ENCODE measurements at regions not wholly inside any gene's neighbourhood (a gene's known extent, or its start where the extent isn't known, plus 50 kb on each side); places are given as distances from the start of the nearest gene placed in this dataset.

DNA sequence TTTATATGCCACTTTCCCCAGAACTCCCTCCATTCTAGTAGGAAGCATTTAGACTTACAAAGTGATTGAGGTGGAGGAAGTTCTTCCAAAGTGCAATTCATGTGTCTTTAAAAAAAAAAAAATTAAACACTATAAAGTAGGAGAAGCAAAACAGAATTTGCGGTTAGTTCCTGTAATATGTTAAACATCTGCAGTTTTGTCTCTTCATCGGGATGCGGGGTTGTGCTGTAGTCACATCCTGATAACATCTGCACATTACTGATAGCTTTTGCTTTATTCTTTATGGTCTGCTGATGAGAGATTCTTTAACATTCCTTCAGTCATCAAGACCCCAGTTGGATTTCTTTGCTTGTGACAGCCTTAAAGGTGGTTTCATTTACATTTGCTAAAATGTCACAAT is 694.3 kb downstream of the NR2F1-AS1 start:
- Histone ChIP-seq H3K4me1 (no peaks in the 10 kb centered on the region), H3K9me3 (peaks cover 0 to 3% (median 0%) of the 10 kb centered on the region in 3 donors), H3K27ac (no peak overlapping the region), H3K27me3 (no peaks in the 10 kb centered on the region), H3K36me3 (no peaks in the 10 kb centered on the region), H3K4me3 (no peak overlapping the region)
- no peak for DNase-seq
- TF ChIP-seq, protein P1, sequence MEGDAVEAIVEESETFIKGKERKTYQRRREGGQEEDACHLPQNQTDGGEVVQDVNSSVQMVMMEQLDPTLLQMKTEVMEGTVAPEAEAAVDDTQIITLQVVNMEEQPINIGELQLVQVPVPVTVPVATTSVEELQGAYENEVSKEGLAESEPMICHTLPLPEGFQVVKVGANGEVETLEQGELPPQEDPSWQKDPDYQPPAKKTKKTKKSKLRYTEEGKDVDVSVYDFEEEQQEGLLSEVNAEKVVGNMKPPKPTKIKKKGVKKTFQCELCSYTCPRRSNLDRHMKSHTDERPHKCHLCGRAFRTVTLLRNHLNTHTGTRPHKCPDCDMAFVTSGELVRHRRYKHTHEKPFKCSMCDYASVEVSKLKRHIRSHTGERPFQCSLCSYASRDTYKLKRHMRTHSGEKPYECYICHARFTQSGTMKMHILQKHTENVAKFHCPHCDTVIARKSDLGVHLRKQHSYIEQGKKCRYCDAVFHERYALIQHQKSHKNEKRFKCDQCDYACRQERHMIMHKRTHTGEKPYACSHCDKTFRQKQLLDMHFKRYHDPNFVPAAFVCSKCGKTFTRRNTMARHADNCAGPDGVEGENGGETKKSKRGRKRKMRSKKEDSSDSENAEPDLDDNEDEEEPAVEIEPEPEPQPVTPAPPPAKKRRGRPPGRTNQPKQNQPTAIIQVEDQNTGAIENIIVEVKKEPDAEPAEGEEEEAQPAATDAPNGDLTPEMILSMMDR (IDR thresholded peaks at IDR 0.05) = no peak
- intact Hi-C loops (cut with DNase I; ENCODE audit: low total_unique reads) = no loop called here

DNA sequence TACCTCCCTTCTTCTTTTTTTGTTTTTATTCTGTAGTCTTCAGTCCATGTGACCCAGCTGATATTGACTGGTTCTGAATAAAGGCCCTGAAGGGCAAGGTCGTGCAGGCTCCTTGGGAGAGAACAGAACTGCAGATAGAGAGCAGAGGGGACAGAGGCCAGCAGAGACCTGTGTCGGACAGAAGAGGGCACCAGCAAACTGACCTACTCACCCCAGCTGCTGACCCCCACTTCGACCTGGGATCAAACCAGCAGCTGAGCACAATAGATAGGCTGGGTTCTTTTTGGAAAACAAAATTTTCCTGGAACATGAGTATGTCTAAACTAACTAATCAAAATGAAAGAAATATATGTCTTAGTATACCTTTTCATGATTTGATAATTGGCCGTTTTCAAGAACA is 695.1 kb downstream of the NR2F1-AS1 start:
- intact Hi-C loops (cut with DNase I; ENCODE audit: low total_unique reads) = no loop called here
- peaks cover 0 to 3% (median 0%) of the 10 kb centered on the region in 3 donors for H3K9me3 ChIP-seq

GRCh38 chr5:92884469-92884868 is 696.5 kb downstream of the NR2F1-AS1 start:
- Histone ChIP-seq H3K4me1 (no peaks in the 10 kb centered on the region), H3K36me3 (no peaks in the 10 kb centered on the region), H3K9me3 (no peaks in the 10 kb centered on the region), H3K27ac (no peak overlapping the region), H3K4me3 (no peak overlapping the region), H3K27me3 (no peaks in the 10 kb centered on the region)
- intact Hi-C loops (cut with DNase I; ENCODE audit: low total_unique reads) = no loop called here
- no peak for DNase-seq
- TF ChIP-seq, protein P1 (IDR thresholded peaks at IDR 0.05) = no peak

More for the DNA sequence above, 695.1 kb downstream of the NR2F1-AS1 start:
- H3K27ac ChIP-seq = no peak overlapping the region
- H3K4me3 ChIP-seq = no peak overlapping the region
- no peaks in the 10 kb centered on the region for H3K27me3 ChIP-seq
- no peaks in the 10 kb centered on the region for H3K36me3 ChIP-seq
- no peak for DNase-seq
- TF ChIP-seq, protein P1 (IDR thresholded peaks at IDR 0.05) = no peak
- H3K4me1 ChIP-seq = no peaks in the 10 kb centered on the region

- Histone ChIP-seq H3K4me3 (no peak overlapping the region), H3K27me3 (no peaks in the 10 kb centered on the region), H3K36me3 (no peaks in the 10 kb centered on the region), H3K4me1 (no peaks in the 10 kb centered on the region), H3K27ac (no peak overlapping the region), H3K9me3 (peaks cover 0 to 11% (median 3%) of the 10 kb centered on the region in 3 donors)
- TF ChIP-seq, protein P1 (IDR thresholded peaks at IDR 0.05) = no peak
- no peak for DNase-seq
- intact Hi-C loops (cut with DNase I; ENCODE audit: low total_unique reads) = no loop called here
These were observed 701.0 kb downstream of the NR2F1-AS1 start for GRCh38 chr5:92879806-92880543.

DNA sequence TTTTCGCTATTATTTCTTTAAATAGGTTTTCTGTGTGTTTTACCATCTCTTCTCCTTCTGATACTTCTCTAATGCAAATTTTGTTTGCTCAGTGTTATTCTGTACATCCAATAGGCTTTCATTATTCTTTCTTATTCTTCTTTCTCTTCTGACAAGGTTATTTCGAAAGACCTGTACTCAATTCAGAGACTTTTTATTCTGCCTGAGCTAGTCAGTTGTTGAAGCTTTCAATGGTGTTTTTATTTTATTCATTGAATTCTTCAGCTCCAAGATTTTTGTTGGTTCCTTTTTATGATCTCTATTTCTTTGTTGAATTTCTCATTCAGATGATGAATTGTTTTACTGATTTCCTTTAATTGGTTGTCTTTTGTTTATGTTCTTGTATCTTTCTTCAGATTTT is 706.2 kb downstream of the NR2F1-AS1 start:
- Histone ChIP-seq H3K36me3 (no peaks in the 10 kb centered on the region), H3K27me3 (no peaks in the 10 kb centered on the region), H3K9me3 (peaks cover 0 to 23% (median 14%) of the 10 kb centered on the region in 3 donors), H3K4me3 (no peak overlapping the region), H3K27ac (no peak overlapping the region), H3K4me1 (no peaks in the 10 kb centered on the region)
- intact Hi-C loops (cut with DNase I; ENCODE audit: low total_unique reads) = no loop called here
- TF ChIP-seq, protein P1 (IDR thresholded peaks at IDR 0.05) = no peak
- DNase-seq = no peak

All from tibial artery (tissue), 4 donors.